ENCODE measurements at regions not wholly inside any gene's neighbourhood (a gene's known extent, or its start where the extent isn't known, plus 50 kb on each side); places are given as distances from the start of the nearest gene placed in this dataset.

DNA sequence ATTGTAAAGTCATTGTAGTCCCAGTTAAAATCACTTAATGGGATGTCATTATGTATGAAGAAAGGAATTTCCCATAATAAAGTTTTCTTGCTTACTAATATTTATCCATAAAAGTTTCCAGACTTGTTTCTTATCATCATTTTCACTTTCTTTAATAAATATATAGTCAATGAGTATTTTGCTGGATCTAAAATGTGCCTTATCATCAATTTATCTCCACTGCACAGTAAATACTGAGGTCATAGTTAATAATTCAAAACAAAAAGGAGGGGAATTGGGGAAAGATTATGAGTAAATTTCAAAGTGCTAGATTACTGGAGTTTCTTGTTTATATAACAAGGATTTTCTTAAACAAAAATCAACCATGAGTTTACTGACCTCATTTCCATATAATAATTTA, 279.5 kb upstream of the DKK2 start:
- Histone ChIP-seq H3K4me2 (ENCODE audit: insufficient read depth, low read length) (no peak overlapping the region), H3K4me1 (ENCODE audit: control insufficient read depth, extremely low read depth, insufficient read depth, low read length) (peaks cover 3% of the 10 kb centered on the region), H3K79me2 (ENCODE audit: control insufficient read depth, insufficient read depth, low read length) (no peaks in the 10 kb centered on the region), H3K4me3 (replicated peaks in 1 of 3; ENCODE audit: insufficient read depth in 1 of 3, low read depth in 1 of 3, low read length in 3 of 3) (no peak overlapping the region), H3K9ac (replicated peaks; ENCODE audit: extremely low read depth, insufficient read depth, low read length) (no peak overlapping the region), H3K27me3 (ENCODE audit: control insufficient read depth in 2 of 2, insufficient read depth in 2 of 2, low read length in 2 of 2) (no peaks in the 10 kb centered on the region), H3K27ac (ENCODE audit: insufficient read depth, low read depth, low read length) (no peak overlapping the region), H3K36me3 (ENCODE audit: control insufficient read depth in 2 of 2, extremely low read depth in 1 of 2, insufficient read depth in 2 of 2, low read length in 2 of 2) (no peaks in the 10 kb centered on the region), H3K9me1 (replicated peaks; ENCODE audit: control insufficient read depth, extremely low read depth, insufficient read depth, low read length) (no peaks in the 10 kb centered on the region), H3K9me3 (replicated peaks; ENCODE audit: control insufficient read depth, insufficient read depth, low read length) (no peaks in the 10 kb centered on the region), H4K20me1 (replicated peaks; ENCODE audit: control insufficient read depth, extremely low read depth, insufficient read depth, low read length) (no peaks in the 10 kb centered on the region), H2AFZ (ENCODE audit: low read depth, low read length) (no peak overlapping the region)
- dilution Hi-C loops (cut with MboI; ENCODE audit: extremely low pct_ligation_motif_present, low sequenced_read_pairs) (no loop called here), intact Hi-C loops (cut with micrococcal nuclease) (no loop called here)
- TF ChIP-seq POLR2AphosphoS5 (IDR thresholded peaks at IDR 0.05; ENCODE audit: insufficient read depth, low read depth, low read length) (no peak), FOS (IDR thresholded peaks at IDR 0.05; ENCODE audit: borderline replicate concordance, insufficient read depth, low read length) (no peak), GATA2 (IDR thresholded peaks at IDR 0.05; ENCODE audit: insufficient read depth, insufficient read length, low read depth, low read length) (no peak)
- no peak for DNase-seq (ENCODE audit: low read depth, low spot score)
- CTCF ChIA-PET, result no interaction called here
- POLR2A ChIA-PET, result no interaction called here
- no peak for FAIRE-seq
- no TSS peak for BruUV-seq (replicated peaks)

DNA sequence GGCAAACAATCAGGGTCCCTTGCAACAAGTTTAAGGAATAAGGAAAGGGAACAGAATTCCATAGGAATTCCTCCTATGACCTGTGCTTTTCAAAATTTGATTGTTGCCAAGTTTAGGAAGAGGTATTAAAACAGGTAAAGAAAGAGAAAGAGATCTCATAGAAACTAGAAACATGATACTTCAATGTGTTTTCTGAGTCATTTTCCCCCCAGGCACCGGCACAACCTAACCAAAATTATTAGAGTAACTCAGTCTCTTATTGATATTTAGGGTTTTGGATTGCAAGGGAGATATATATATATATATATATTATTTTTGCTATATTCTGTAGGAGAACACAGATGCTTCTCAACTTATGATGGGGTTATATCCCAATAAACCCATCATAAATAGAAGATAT, 278.0 kb upstream of the DKK2 start:
- CTCF ChIA-PET, result no interaction called here
- Histone ChIP-seq H3K79me2 (ENCODE audit: control insufficient read depth, insufficient read depth, low read length) (no peaks in the 10 kb centered on the region), H3K4me3 (replicated peaks in 1 of 3; ENCODE audit: insufficient read depth in 1 of 3, low read depth in 1 of 3, low read length in 3 of 3) (no peak overlapping the region), H4K20me1 (replicated peaks; ENCODE audit: control insufficient read depth, extremely low read depth, insufficient read depth, low read length) (no peaks in the 10 kb centered on the region), H3K4me2 (ENCODE audit: insufficient read depth, low read length) (no peak overlapping the region), H3K27me3 (ENCODE audit: control insufficient read depth in 2 of 2, insufficient read depth in 2 of 2, low read length in 2 of 2) (no peaks in the 10 kb centered on the region), H3K9me3 (replicated peaks; ENCODE audit: control insufficient read depth, insufficient read depth, low read length) (no peaks in the 10 kb centered on the region), H3K9ac (replicated peaks; ENCODE audit: extremely low read depth, insufficient read depth, low read length) (no peak overlapping the region), H2AFZ (ENCODE audit: low read depth, low read length) (no peak overlapping the region), H3K9me1 (replicated peaks; ENCODE audit: control insufficient read depth, extremely low read depth, insufficient read depth, low read length) (no peaks in the 10 kb centered on the region), H3K27ac (ENCODE audit: insufficient read depth, low read depth, low read length) (no peak overlapping the region), H3K4me1 (ENCODE audit: control insufficient read depth, extremely low read depth, insufficient read depth, low read length) (peaks cover 3% of the 10 kb centered on the region), H3K36me3 (ENCODE audit: control insufficient read depth in 2 of 2, extremely low read depth in 1 of 2, insufficient read depth in 2 of 2, low read length in 2 of 2) (no peaks in the 10 kb centered on the region)
- BruUV-seq (replicated peaks), result no TSS peak
- intact Hi-C loops (cut with micrococcal nuclease) (no loop called here), dilution Hi-C loops (cut with MboI; ENCODE audit: extremely low pct_ligation_motif_present, low sequenced_read_pairs) (no loop called here)
- no peak for TF ChIP-seq EZH2 (IDR thresholded peaks at IDR 0.05; ENCODE audit: borderline replicate concordance, low read depth, low read length, severe bottlenecking)
- TF ChIP-seq JUN (IDR thresholded peaks at IDR 0.05; ENCODE audit: borderline replicate concordance, insufficient read depth, insufficient read length, low read depth), result no peak
- DNase-seq (ENCODE audit: low read depth, low spot score) (no peak), FAIRE-seq (no peak)
- POLR2A ChIA-PET, result no interaction called here
